GM21619 (cell line): ENCODE measurements at regions not wholly inside any gene's neighbourhood (a gene's known extent, or its start where the extent isn't known, plus 50 kb on each side); places are given as distances from the start of the nearest gene placed in this dataset.
"Not testable (repeated sequence)": the region's sequence is repeated elsewhere in the genome, so short reads cannot be mapped to it uniquely, and the experiment has no call there.

Experiments
- ATAC-seq: cut with Tn5 transposase; IDR thresholded peaks from one replicate; pipeline ENCODE4 v1.9.1; 2021; ENCODE audit not compliant: unreplicated experiment

DNA sequence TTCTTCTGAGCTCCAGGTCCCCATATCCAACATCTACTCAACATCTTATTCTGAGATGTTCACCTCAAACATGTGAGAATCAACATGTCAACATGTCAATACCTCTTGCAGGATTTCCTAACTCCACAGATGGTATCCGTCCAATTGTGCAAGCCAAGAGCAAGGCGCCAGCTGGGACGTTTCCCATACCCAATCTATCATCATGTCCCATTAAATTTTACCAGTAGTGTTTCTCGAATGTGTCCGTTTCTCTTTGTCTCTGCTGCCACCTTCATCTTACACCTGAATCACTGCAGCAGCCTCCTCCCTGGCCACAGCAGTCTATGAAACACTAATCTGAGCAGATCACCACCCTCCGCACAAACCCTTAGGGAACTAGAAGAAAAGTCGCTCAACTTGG is 78.0 kb upstream of the RPS6KA2 start:
- no peak for ATAC-seq

DNA sequence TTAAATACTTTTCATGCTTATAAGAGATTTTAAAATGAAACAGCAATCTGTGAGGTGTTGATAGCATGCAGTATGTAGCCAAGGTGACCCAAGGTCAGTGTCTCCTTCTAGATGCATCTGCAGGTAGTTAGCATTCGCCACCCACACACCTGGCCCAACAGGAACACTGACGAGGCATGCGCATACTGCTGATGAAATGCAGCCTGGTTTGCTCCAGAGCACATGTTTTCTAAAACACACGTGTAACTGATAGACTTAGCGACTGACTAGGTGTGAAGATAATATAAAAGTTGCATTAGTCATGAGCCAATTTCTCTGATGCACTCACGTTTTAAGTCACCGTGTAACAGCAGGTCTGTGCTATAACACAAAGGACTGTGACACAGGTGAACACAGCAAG is 77.1 kb upstream of the RPS6KA2 start:
- no peak for ATAC-seq

DNA sequence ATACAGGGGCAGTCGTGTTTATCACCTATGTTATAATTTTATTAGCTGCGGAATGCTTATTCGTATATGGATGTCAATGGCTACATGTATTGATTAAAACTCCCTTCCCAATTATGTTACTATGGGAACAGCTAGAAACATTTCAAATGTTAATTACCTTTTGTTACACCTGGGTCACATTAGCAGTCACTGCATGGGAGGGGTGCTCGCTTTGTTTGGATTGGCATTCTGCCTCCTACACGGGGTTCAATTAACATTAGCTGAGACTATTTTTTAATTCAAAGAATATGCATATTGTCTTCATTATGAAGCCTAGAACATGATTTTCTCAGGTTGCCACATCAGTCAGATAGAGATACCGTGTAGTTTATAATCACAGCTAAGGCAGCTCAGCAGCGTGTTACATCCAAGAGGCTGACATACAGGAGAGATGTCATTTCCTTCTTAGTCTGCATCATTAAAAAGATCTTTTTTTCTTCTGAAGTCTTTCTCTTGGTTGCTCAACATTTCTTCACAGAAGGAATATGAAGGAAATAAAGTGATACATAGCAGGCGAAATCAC is 76.2 kb upstream of the RPS6KA2 start:
- no peak for ATAC-seq

- ATAC-seq = not testable (repeated sequence)
Observed at GRCh38 chr6:166701424-166701823, 74.4 kb upstream of the RPS6KA2 start.

DNA sequence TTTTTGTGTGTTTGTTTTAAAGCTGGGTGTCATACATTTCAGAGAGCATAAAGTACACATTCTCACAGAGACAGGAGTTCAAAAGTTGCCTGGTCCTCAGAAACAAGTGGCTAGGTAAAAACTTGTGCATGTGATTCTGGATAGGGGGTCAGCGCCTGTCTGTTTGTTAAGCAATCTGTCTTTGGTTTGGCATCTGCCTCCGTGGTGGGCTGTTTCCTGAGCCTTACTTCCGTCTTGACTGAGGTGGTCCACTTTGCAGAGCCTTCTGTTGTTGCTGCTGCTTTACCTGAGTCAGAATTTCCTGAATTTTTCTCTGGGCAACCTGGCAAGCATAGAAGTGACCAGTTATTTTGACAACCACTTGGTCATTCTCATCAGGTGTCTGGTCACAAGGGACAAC is 73.8 kb upstream of the RPS6KA2 start:
- not testable (repeated sequence) for ATAC-seq

- no peak for ATAC-seq
Observed at GRCh38 chr6:166697113-166697512, 70.1 kb upstream of the RPS6KA2 start.

DNA sequence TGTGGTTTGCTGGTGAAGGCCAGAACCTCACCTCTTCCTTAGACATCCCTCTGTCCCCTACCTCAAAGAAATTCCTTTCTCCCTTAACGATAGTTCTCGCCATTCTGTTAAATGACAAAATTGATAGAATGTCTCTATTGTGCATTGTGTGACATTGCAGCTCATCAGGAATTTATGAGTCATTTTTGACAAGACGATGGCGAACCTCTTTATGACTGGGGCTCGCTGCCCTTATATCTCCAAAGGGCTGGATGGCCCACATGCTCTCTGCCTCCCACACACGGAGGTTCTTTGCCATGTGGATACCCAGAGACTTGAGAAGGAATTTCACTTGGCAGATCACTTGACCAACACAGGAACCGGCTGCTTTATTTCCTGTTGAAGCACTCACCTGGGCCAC is 66.8 kb upstream of the RPS6KA2 start:
- no peak for ATAC-seq

DNA sequence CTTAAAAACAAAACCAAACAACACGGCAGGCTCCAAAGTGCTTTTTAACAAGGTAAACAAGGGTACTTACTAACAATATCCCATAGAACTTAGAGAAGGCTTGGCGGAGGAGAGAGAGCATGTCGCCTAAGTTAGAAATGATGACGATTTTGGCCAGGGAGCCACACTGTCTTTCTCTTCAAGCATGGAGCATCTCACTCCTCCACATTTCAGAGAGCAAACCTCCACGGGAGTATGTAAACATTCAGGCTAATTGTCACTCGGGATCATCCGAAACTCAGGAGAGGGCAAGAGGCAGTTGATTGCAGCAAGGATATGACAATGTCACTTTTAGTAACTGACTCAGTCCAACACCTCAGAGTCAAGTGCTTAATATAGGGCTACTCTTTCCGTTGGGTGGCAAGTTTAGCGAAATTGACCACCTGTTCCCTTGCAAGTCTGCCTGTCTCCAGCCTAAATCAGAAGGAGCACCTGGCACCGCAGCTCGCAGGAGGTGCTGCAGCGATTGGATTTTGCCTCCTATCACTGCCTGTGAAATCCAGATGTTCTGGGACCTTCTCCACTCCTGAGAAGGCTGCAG is 65.8 kb upstream of the RPS6KA2 start:
- no peak for ATAC-seq

GRCh38 chr6:166691746-166692145 is 64.7 kb upstream of the RPS6KA2 start:
- ATAC-seq = no peak

DNA sequence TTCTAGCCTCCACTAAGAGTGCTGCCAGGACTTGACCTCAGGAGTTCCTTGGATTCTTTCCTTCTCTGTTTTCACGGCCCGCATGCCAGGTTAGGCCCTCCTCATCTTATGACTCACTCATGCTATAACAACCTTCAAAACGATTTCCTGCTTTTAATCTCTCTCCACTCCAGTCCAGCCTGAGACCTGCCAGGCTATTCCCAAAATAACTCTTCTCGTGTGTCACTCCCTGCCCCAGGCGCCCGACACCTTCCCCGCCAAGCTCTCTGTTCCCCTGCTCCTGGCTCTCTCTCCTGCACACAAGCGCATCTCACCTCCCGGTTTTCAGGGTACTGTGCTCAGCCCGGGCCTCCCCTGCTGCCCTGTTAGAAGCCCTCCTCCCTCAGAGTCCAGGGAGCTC is 64.1 kb upstream of the RPS6KA2 start:
- no peak for ATAC-seq

- ATAC-seq = no peak
Observed at GRCh38 chr6:166689687-166690086, 62.6 kb upstream of the RPS6KA2 start.

GRCh38 chr6:166688901-166689300 is 61.9 kb upstream of the RPS6KA2 start:
- no peak for ATAC-seq

DNA sequence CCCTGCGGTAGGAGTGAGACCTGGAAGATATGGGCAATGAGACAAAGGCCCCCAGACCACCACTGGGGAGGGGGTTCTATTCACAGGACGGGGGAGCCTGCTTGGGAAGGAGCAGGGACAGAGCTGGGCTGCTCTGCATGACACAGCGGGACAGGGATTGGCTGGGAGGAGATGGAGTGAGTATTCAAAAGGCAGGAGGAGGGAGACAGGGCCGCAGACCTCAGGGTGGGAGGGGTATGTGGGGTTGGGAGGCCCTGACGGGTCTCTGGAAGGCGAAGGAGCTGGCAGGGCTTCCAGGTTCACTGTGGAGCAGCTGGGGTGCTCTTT is 60.8 kb upstream of the RPS6KA2 start:
- no peak for ATAC-seq

DNA sequence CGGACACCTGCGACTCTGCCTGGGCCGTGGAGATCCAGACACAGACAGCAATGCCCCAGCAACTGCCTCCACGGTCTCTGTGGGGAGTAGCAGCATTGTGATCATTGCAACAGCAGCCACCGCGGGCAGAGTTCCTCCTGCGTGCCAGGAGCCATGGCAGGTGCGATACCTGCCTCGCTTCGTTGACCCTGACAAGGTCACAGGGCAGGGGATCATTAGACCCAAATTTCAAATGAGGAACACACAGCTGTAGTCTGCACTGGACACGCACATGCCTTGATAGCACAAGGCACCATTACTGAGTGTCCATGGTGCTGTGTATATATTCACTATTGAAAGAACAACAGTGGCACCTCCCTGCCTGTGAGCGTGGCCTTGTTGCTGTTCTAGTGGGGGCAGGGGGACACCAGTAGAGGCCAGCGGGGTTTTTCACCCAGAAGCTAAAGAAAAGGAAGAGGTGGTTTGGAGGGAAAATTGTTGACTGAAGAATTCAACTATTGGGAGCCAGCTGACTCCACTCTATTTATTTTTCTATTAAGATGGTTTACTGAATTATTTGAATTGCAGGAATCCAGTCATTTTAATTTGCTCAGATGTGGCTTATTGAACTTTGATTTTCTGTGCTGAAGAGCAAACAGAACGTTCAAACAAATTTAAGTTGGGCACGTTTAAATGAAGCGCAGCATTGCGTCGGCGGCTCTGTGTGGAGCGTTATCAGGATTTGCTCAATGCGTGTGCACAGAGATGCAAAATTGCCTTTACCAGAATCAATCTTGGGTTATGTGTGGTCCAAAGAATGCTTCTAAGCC is 60.2 kb upstream of the RPS6KA2 start:
- ATAC-seq = no peak

GRCh38 chr6:166686317-166686716 is 59.3 kb upstream of the RPS6KA2 start:
- ATAC-seq = no peak

GRCh38 chr6:166684866-166685265 is 57.8 kb upstream of the RPS6KA2 start:
- no peak for ATAC-seq

- ATAC-seq = no peak
Observed at GRCh38 chr6:166684170-166684569, 57.1 kb upstream of the RPS6KA2 start.

- ATAC-seq = no peak
Observed at GRCh38 chr6:166683477-166683876, 56.4 kb upstream of the RPS6KA2 start.

DNA sequence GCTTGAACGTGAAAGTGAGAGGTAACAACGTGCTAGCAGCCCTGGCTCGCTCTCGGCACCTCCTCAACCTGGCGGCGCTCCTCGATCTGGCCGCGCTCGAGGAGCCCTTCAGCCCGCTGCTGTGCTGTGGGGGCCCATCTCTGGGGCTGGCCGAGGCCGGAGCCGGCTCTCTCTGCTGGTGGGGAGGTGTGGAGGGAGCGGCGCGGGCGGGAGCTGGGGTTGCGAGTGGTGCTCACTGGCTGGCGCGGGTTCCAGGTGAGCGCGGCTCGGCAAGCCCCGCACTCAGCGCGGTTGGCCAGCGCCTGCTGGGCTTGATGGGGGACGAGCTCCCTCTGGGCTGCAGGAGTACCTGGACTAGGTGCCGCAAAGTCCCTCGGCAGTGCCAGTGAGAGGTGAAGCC is 52.5 kb upstream of the RPS6KA2 start:
- no peak for ATAC-seq

- no peak for ATAC-seq
Observed at GRCh38 chr6:166678426-166678825, 51.4 kb upstream of the RPS6KA2 start.

DNA sequence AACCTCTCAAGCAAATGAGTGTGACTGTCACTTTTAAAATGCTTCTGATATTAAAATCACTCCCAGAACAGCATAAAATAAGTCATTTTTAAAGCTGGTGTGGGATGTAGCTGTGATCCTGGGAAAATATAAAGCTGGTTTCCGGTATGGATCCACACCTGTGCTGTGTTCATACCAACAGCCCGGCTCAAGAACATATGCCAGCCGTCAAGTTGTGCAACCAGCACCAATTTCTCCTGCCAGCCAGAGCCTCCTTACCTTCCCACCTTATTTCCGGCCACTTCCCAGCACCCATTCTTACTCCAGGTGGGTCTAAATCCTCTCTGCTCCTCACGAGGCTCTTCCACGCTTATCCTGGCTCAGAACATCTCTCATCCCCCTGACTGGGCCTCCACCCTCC is 50.9 kb upstream of the RPS6KA2 start:
- ATAC-seq = no peak
